ENCODE measurements at regions not wholly inside any gene's neighbourhood (a gene's known extent, or its start where the extent isn't known, plus 50 kb on each side); places are given as distances from the start of the nearest gene placed in this dataset.

- Histone ChIP-seq H3K27ac (no peak overlapping the region), H3K27me3 (no peaks in the 10 kb centered on the region), H3K9me3 (no peaks in the 10 kb centered on the region), H3K4me1 (no peaks in the 10 kb centered on the region), H3K4me3 (no peak overlapping the region), H3K36me3 (no peaks in the 10 kb centered on the region)
- intact Hi-C loops (cut with DNase I; ENCODE audit: low total_unique reads) = no loop called here
- TF ChIP-seq CTCF (IDR thresholded peaks at IDR 0.05) = no peak
- DNase-seq = no peak
Observed at GRCh38 chr3:88596451-88596850, 446.7 kb downstream of the C3orf38 start.

- Histone ChIP-seq H3K9me3 (no peaks in the 10 kb centered on the region), H3K27me3 (no peaks in the 10 kb centered on the region), H3K36me3 (no peaks in the 10 kb centered on the region), H3K4me3 (no peak overlapping the region), H3K27ac (no peak overlapping the region), H3K4me1 (no peaks in the 10 kb centered on the region)
- TF ChIP-seq CTCF (IDR thresholded peaks at IDR 0.05) = no peak
- no peak for DNase-seq
- intact Hi-C loops (cut with DNase I; ENCODE audit: low total_unique reads) = no loop called here
Observed at GRCh38 chr3:88610820-88611219, 461.1 kb downstream of the C3orf38 start.

- no peaks in the 10 kb centered on the region for H3K36me3 ChIP-seq
- intact Hi-C loops (cut with DNase I; ENCODE audit: low total_unique reads) = no loop called here
Observed at GRCh38 chr3:88611826-88612326, 462.1 kb downstream of the C3orf38 start.

GRCh38 chr3:88616413-88616812 lies 466.7 kb downstream of the C3orf38 start:
- H3K27me3 ChIP-seq = no peaks in the 10 kb centered on the region
- TF ChIP-seq CTCF (IDR thresholded peaks at IDR 0.05) = no peak
- no peaks in the 10 kb centered on the region for H3K9me3 ChIP-seq
- H3K4me1 ChIP-seq = no peaks in the 10 kb centered on the region
- no peak for DNase-seq
- H3K27ac ChIP-seq = no peak overlapping the region
- no peaks in the 10 kb centered on the region for H3K36me3 ChIP-seq
- H3K4me3 ChIP-seq = no peak overlapping the region
- intact Hi-C loops (cut with DNase I; ENCODE audit: low total_unique reads) = no loop called here

More at GRCh38 chr3:88611826-88612326, 462.1 kb downstream of the C3orf38 start:
- Histone ChIP-seq H3K27ac (no peak overlapping the region), H3K9me3 (no peaks in the 10 kb centered on the region), H3K4me3 (no peak overlapping the region), H3K27me3 (no peaks in the 10 kb centered on the region), H3K4me1 (no peaks in the 10 kb centered on the region)
- DNase-seq = no peak
- TF ChIP-seq CTCF (IDR thresholded peaks at IDR 0.05) = no peak

- intact Hi-C loops (cut with DNase I; ENCODE audit: low total_unique reads) = no loop called here
- no peak for TF ChIP-seq CTCF (IDR thresholded peaks at IDR 0.05)
- H3K27ac ChIP-seq = no peak overlapping the region
- H3K9me3 ChIP-seq = no peaks in the 10 kb centered on the region
- no peak overlapping the region for H3K4me3 ChIP-seq
- no peak for DNase-seq
- H3K36me3 ChIP-seq = no peaks in the 10 kb centered on the region
- H3K4me1 ChIP-seq = no peaks in the 10 kb centered on the region
- no peaks in the 10 kb centered on the region for H3K27me3 ChIP-seq
Observed at GRCh38 chr3:88617283-88617682, 467.5 kb downstream of the C3orf38 start.
